Loucy (cell line): ENCODE measurements at regions not wholly inside any gene's neighbourhood (a gene's known extent, or its start where the extent isn't known, plus 50 kb on each side); places are given as distances from the start of the nearest gene placed in this dataset.

Experiments used
- H2AFZ ChIP-seq: fragments of 200-600 bp; sonication (generic); 2 replicates; pipeline ENCODE4 v1.6.0; 2016; ENCODE audit warnings: antibody characterized with exemption, mild to moderate bottlenecking, low read length, moderate library complexity
- H3F3A ChIP-seq: fragments of 200-600 bp; 2 replicates; pipeline ENCODE4 v1.6.0; 2016; ENCODE audit warnings: antibody characterized with exemption, low read depth, mild to moderate bottlenecking
- H3K27me3 ChIP-seq: fragments of 200-600 bp; sonication (generic); 2 replicates; pipeline ENCODE4 v1.6.1; 2014; ENCODE audit warnings: low read length, mild to moderate bottlenecking; ENCODE audit not compliant: insufficient read depth, poor library complexity, severe bottlenecking
- H3K36me3 ChIP-seq: fragments of 200-600 bp; sonication (generic); 2 replicates; pipeline ENCODE4 v1.6.1; 2016; ENCODE audit warnings: low read length; ENCODE audit not compliant: insufficient read depth
- H3K4me1 ChIP-seq: fragments of 200-600 bp; sonication (generic); 2 replicates; pipeline ENCODE4 v1.5.1; 2014; ENCODE audit warnings: low read length, mild to moderate bottlenecking; ENCODE audit not compliant: insufficient read depth, poor library complexity, severe bottlenecking
- H3K4me2 ChIP-seq: fragments of 200-600 bp; sonication (generic); 2 replicates; pipeline ENCODE4 v1.6.0; 2014; ENCODE audit warnings: antibody characterized with exemption, low read length, low read depth, mild to moderate bottlenecking; ENCODE audit not compliant: poor library complexity, severe bottlenecking
- H3K4me3 ChIP-seq: fragments of 200-600 bp; sonication (generic); 2 replicates; pipeline ENCODE4 v1.5.1; 2014; ENCODE audit warnings: low read length, mild to moderate bottlenecking, mixed read lengths; ENCODE audit not compliant: poor library complexity, severe bottlenecking
- H3K79me2 ChIP-seq: fragments of 200-600 bp; sonication (generic); 2 replicates; pipeline ENCODE4 v1.6.1; 2014; ENCODE audit warnings: low read length; ENCODE audit not compliant: insufficient read depth
- H3K9ac ChIP-seq: fragments of 200-600 bp; sonication (generic); 2 replicates; pipeline ENCODE4 v1.6.0; 2014; ENCODE audit warnings: mild to moderate bottlenecking, low read depth, low read length, moderate library complexity; ENCODE audit not compliant: poor library complexity, severe bottlenecking
- H3K9me2 ChIP-seq: fragments of 200-600 bp; sonication (generic); replicated peaks from 2 replicates; pipeline ENCODE4 v1.6.1; 2016; ENCODE audit warnings: low read depth, low read length, mixed read lengths
- H3K9me3 ChIP-seq: fragments of 200-600 bp; sonication (generic); 2 replicates; pipeline ENCODE4 v1.6.1; 2014; ENCODE audit warnings: mild to moderate bottlenecking, antibody characterized with exemption, low read length, low read depth; ENCODE audit not compliant: insufficient read depth
- H4K20me1 ChIP-seq: fragments of 200-600 bp; sonication (generic); 2 replicates; pipeline ENCODE4 v1.6.0; 2014; ENCODE audit warnings: antibody characterized with exemption, low read length, mild to moderate bottlenecking; ENCODE audit not compliant: insufficient read depth, poor library complexity, severe bottlenecking
- CTCF ChIP-seq: fragments of 200-600 bp; sonication (generic); conservative IDR thresholded peaks from 2 replicates; pipeline ENCODE4 v1.5.1; 2014; ENCODE audit warnings: mild to moderate bottlenecking, antibody characterized with exemption, low read length
- EZH2phosphoT487 ChIP-seq: fragments of 200-600 bp; IDR thresholded peaks from 2 replicates; pipeline ENCODE4 v1.6.1; 2018; ENCODE audit warnings: antibody characterized with exemption, mild to moderate bottlenecking, moderate library complexity, borderline replicate concordance

- Histone ChIP-seq H2AFZ (no peak overlapping the region), H3K9me2 (no peaks in the 10 kb centered on the region), H3K4me1 (no peaks in the 10 kb centered on the region), H3K4me2 (no peak overlapping the region), H3K36me3 (no peaks in the 10 kb centered on the region), H3F3A (no peaks in the 10 kb centered on the region), H3K4me3 (no peak overlapping the region), H4K20me1 (no peaks in the 10 kb centered on the region), H3K27me3 (no peaks in the 10 kb centered on the region), H3K9me3 (no peaks in the 10 kb centered on the region), H3K9ac (no peak overlapping the region), H3K79me2 (no peaks in the 10 kb centered on the region)
- TF ChIP-seq CTCF, result no peak
- TF ChIP-seq EZH2phosphoT487, result no peak
These were observed 187.5 kb upstream of the PRDM9 start for GRCh38 chr5:23319901-23320300.

GRCh38 chr5:23318960-23319359 is 188.4 kb upstream of the PRDM9 start:
- no peaks in the 10 kb centered on the region for H3F3A ChIP-seq
- H3K9ac ChIP-seq, result no peak overlapping the region
- no peaks in the 10 kb centered on the region for H3K36me3 ChIP-seq
- no peaks in the 10 kb centered on the region for H3K27me3 ChIP-seq
- no peak overlapping the region for H3K4me3 ChIP-seq
- no peak overlapping the region for H2AFZ ChIP-seq
- H4K20me1 ChIP-seq, result no peaks in the 10 kb centered on the region
- H3K4me2 ChIP-seq, result no peak overlapping the region
- H3K9me2 ChIP-seq, result no peaks in the 10 kb centered on the region
- H3K79me2 ChIP-seq, result no peaks in the 10 kb centered on the region
- no peaks in the 10 kb centered on the region for H3K9me3 ChIP-seq
- TF ChIP-seq CTCF (no peak), EZH2phosphoT487 (no peak)
- H3K4me1 ChIP-seq, result no peaks in the 10 kb centered on the region

GRCh38 chr5:23318166-23318565 is 189.2 kb upstream of the PRDM9 start:
- TF ChIP-seq EZH2phosphoT487 (no peak), CTCF (no peak)
- Histone ChIP-seq H2AFZ (no peak overlapping the region), H3K9ac (no peak overlapping the region), H3K4me3 (no peak overlapping the region), H3K4me2 (no peak overlapping the region), H3F3A (no peaks in the 10 kb centered on the region), H3K9me2 (no peaks in the 10 kb centered on the region), H3K79me2 (no peaks in the 10 kb centered on the region), H3K27me3 (no peaks in the 10 kb centered on the region), H3K4me1 (no peaks in the 10 kb centered on the region), H4K20me1 (no peaks in the 10 kb centered on the region), H3K9me3 (no peaks in the 10 kb centered on the region), H3K36me3 (no peaks in the 10 kb centered on the region)
